HCT116 (cell line): ENCODE measurements at regions not wholly inside any gene's neighbourhood (a gene's known extent, or its start where the extent isn't known, plus 50 kb on each side); places are given as distances from the start of the nearest gene placed in this dataset.

Source experiments
- CEBPB ChIP-seq: IDR thresholded peaks from 2 replicates; pipeline ENCODE4 v1.6.1; 2012; ENCODE audit warnings: low read depth
- EGR1 ChIP-seq: IDR thresholded peaks from 2 replicates; pipeline ENCODE4 v1.6.1; 2012; ENCODE audit warnings: low read depth
- EZH2 ChIP-seq: fragments of 200-600 bp; sonication (generic); IDR thresholded peaks from 2 replicates; pipeline ENCODE4 v1.6.1; 2017; ENCODE audit warnings: antibody characterized with exemption, mixed run types
- EZH2phosphoT487 ChIP-seq: fragments of 200-600 bp; IDR thresholded peaks from 2 replicates; pipeline ENCODE4 v1.6.1; 2018; ENCODE audit warnings: antibody characterized with exemption, borderline replicate concordance
- POLR2A ChIP-seq: IDR thresholded peaks from 2 replicates; pipeline ENCODE4 v1.7.0; 2011; ENCODE audit warnings: borderline replicate concordance; ENCODE audit not compliant: insufficient read depth, insufficient read length; ENCODE audit errors: extremely low read depth
- POLR2AphosphoS5 ChIP-seq: IDR thresholded peaks from 2 replicates; pipeline ENCODE4 v1.6.1; 2011; ENCODE audit warnings: mild to moderate bottlenecking, low read depth, low read length, moderate library complexity
- RAD21 ChIP-seq: IDR thresholded peaks from 2 replicates; pipeline ENCODE4 v1.6.1; 2012; ENCODE audit warnings: low read depth, mild to moderate bottlenecking
- SIN3A ChIP-seq: IDR thresholded peaks from 2 replicates; pipeline ENCODE4 v1.6.1; 2012; ENCODE audit warnings: low read depth
- SP1 ChIP-seq: IDR thresholded peaks from 2 replicates; pipeline ENCODE4 v1.6.1; 2012; ENCODE audit warnings: low read depth
- YY1 ChIP-seq: IDR thresholded peaks from 2 replicates; pipeline ENCODE4 v1.6.1; 2011; ENCODE audit warnings: low read length, low read depth, moderate library complexity, mild to moderate bottlenecking; ENCODE audit not compliant: insufficient replicate concordance; ENCODE audit errors: extremely low read depth
- ZFX ChIP-seq: fragments of 450-650 bp; IDR thresholded peaks from 2 replicates; pipeline ENCODE4 v1.6.1; 2017
- ZNF274 ChIP-seq: fragments of 200-500 bp; sonication (Bioruptor generic); IDR thresholded peaks from 2 replicates; pipeline ENCODE4 v1.6.1; 2014; ENCODE audit warnings: mild to moderate bottlenecking, low read depth, low read length, inconsistent platforms
- TF ChIP-seq, protein P1 (sequence below), 3 experiments: fragments of 200-600 bp in 1 of 3; sonication (generic) in 1 of 3; IDR thresholded peaks in 2 of 3; conservative IDR thresholded peaks in 1 of 3; 2 replicates each; pipeline ENCODE4 v1.5.1; 2012 to 2017; ENCODE audit warnings: low read depth in 2 of 3, low read length in 2 of 3, antibody characterized with exemption in 1 of 3, borderline replicate concordance in 1 of 3, control low read depth in 1 of 3, mild to moderate bottlenecking in 1 of 3, mixed read lengths in 1 of 3, mixed run types in 1 of 3, moderate library complexity in 1 of 3; ENCODE audit not compliant: insufficient read depth in 1 of 3
- TF ChIP-seq, protein P2 (sequence below): IDR thresholded peaks from 2 replicates; pipeline ENCODE4 v1.6.1; 2012

DNA sequence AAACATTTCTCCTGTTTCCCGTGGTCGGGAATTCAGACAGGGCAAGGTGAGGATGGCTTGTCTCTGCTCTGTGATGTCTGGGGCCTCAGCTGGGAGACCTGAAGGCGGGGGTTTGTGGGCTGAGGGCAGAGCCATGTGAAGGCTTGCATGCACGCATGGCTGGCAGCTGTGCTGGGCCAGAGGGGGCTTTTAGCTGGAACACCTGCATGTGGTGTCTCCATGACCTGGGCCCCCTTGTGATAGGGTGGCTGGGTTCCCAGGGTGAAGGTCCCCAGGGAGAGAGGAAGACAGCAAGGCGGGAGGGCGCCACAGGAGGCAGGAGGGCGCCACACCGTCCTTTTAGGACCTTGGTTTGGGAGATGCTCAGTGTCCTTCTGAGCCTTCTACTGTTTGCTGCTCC lies 101.6 kb upstream of the PRR23E start:
- TF ChIP-seq, protein P1, sequence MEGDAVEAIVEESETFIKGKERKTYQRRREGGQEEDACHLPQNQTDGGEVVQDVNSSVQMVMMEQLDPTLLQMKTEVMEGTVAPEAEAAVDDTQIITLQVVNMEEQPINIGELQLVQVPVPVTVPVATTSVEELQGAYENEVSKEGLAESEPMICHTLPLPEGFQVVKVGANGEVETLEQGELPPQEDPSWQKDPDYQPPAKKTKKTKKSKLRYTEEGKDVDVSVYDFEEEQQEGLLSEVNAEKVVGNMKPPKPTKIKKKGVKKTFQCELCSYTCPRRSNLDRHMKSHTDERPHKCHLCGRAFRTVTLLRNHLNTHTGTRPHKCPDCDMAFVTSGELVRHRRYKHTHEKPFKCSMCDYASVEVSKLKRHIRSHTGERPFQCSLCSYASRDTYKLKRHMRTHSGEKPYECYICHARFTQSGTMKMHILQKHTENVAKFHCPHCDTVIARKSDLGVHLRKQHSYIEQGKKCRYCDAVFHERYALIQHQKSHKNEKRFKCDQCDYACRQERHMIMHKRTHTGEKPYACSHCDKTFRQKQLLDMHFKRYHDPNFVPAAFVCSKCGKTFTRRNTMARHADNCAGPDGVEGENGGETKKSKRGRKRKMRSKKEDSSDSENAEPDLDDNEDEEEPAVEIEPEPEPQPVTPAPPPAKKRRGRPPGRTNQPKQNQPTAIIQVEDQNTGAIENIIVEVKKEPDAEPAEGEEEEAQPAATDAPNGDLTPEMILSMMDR (IDR thresholded peaks at IDR 0.05 in 2 of 3, conservative IDR thresholded peaks at IDR 0.05 in 1 of 3; ENCODE audit: borderline replicate concordance in 1 of 3, insufficient read depth in 1 of 3, low read depth in 2 of 3, low read length in 2 of 3) = no peak
- no peak for TF ChIP-seq EZH2
- no peak for TF ChIP-seq SP1
- no peak for TF ChIP-seq POLR2A
- TF ChIP-seq RAD21 = no peak
- TF ChIP-seq SIN3A = no peak
- no peak for TF ChIP-seq EZH2phosphoT487
- TF ChIP-seq CEBPB = no peak
- TF ChIP-seq ZFX = no peak
- TF ChIP-seq ZNF274 = no peak
- no peak for TF ChIP-seq POLR2AphosphoS5
- no peak for TF ChIP-seq YY1
- TF ChIP-seq, protein P2, sequence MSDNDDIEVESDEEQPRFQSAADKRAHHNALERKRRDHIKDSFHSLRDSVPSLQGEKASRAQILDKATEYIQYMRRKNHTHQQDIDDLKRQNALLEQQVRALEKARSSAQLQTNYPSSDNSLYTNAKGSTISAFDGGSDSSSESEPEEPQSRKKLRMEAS = no peak
- TF ChIP-seq EGR1 = no peak
